Stomach (tissue), 4 donors: ENCODE measurements at regions not wholly inside any gene's neighbourhood (a gene's known extent, or its start where the extent isn't known, plus 50 kb on each side); places are given as distances from the start of the nearest gene placed in this dataset.

Source experiments
- EP300 ChIP-seq: sonication (generic); formaldehyde crosslinking; IDR thresholded peaks from one replicate; pipeline ENCODE4 v1.6.1; 2017; ENCODE audit warnings: antibody characterized with exemption
- POLR2A ChIP-seq, 4 donors: fragments of 450-650 bp; IDR thresholded peaks; one replicate each; pipeline ENCODE4 v1.6.1; 2016; ENCODE audit warnings: antibody characterized with exemption in 4 of 4, control low read depth in 2 of 4, mild to moderate bottlenecking in 1 of 4, moderate library complexity in 1 of 4
- TF ChIP-seq, protein P1 (sequence below), 7 experiments: fragments of 450-650 bp in 4 of 7; fragments of 200-600 bp in 3 of 7; sonication (generic) in 3 of 7; IDR thresholded peaks; one replicate each; pipeline ENCODE4 v1.5.1; 2016 to 2019; ENCODE audit warnings: antibody characterized with exemption in 7 of 7, control low read depth in 2 of 7, mild to moderate bottlenecking in 1 of 7

DNA sequence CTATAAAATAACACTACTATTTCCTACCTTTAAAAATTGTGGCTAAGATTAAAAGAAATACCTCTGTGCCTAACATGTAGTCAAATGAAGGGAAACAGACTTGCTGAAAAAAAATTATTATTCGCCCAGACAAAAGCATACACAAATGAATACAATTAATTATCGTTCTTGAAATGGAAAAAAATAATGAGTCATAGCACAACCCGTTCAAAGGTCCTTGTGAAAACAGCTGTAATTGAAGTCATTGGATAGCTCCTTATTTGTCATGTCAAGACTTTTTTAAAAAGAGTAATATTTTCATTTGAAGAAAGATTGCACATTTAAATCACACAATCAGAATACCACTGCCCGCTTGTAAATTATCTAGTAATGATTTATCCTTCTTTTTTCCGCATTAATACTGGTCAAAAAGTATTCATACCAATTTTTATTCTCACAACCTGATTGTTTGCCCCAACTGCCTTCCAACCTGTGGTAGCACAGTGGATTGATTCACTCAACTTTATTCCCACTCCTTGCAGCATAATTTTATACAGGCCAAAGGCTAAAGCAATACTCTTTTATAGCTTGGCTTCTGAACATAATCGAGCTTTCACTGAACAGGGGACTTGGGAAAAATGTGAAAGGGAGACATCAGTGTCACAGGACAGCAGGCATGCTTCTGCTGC is 655.2 kb upstream of the MAP3K7 start:
- TF ChIP-seq EP300 = no peak
- TF ChIP-seq, protein P1, sequence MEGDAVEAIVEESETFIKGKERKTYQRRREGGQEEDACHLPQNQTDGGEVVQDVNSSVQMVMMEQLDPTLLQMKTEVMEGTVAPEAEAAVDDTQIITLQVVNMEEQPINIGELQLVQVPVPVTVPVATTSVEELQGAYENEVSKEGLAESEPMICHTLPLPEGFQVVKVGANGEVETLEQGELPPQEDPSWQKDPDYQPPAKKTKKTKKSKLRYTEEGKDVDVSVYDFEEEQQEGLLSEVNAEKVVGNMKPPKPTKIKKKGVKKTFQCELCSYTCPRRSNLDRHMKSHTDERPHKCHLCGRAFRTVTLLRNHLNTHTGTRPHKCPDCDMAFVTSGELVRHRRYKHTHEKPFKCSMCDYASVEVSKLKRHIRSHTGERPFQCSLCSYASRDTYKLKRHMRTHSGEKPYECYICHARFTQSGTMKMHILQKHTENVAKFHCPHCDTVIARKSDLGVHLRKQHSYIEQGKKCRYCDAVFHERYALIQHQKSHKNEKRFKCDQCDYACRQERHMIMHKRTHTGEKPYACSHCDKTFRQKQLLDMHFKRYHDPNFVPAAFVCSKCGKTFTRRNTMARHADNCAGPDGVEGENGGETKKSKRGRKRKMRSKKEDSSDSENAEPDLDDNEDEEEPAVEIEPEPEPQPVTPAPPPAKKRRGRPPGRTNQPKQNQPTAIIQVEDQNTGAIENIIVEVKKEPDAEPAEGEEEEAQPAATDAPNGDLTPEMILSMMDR (IDR thresholded peaks at IDR 0.05) = no peak
- no peak for TF ChIP-seq POLR2A (IDR thresholded peaks at IDR 0.05)
